Nephron (organoid): ENCODE measurements at regions not wholly inside any gene's neighbourhood (a gene's known extent, or its start where the extent isn't known, plus 50 kb on each side); places are given as distances from the start of the nearest gene placed in this dataset.
"Not testable (repeated sequence)": the region's sequence is repeated elsewhere in the genome, so short reads cannot be mapped to it uniquely, and the experiment has no call there.

ENCODE experiments used
- H3K27ac Mint-ChIP-seq, 3 experiments: 2 replicates each; pipeline ENCODE4 v1.8.0; 2020; ENCODE audit warnings: mixed read lengths in 3 of 3, mild to moderate bottlenecking in 2 of 3, moderate library complexity in 1 of 3
- H3K27me3 Mint-ChIP-seq: 2 replicates; pipeline ENCODE4 v1.8.0; 2021; ENCODE audit warnings: low read depth, mild to moderate bottlenecking, moderate library complexity, mixed read lengths
- H3K36me3 Mint-ChIP-seq: 2 replicates; pipeline ENCODE4 v1.8.0; 2020; ENCODE audit warnings: low read depth, mixed read lengths
- H3K4me1 Mint-ChIP-seq: 2 replicates; pipeline ENCODE4 v1.8.0; 2020; ENCODE audit warnings: mixed read lengths
- H3K4me3 Mint-ChIP-seq, 3 experiments: 2 replicates each; pipeline ENCODE4 v1.8.0; 2020; ENCODE audit warnings: mild to moderate bottlenecking in 3 of 3, mixed read lengths in 3 of 3, moderate library complexity in 2 of 3
- H3K9me3 Mint-ChIP-seq: 2 replicates; pipeline ENCODE4 v1.8.0; 2020; ENCODE audit warnings: mixed read lengths
- CTCF ChIP-seq, 3 experiments: fragments of 200-600 bp; sonication (generic); IDR thresholded peaks; one replicate each; pipeline ENCODE4 v1.5.0; 2021; ENCODE audit warnings: antibody characterized with exemption in 3 of 3; ENCODE audit not compliant: unreplicated experiment in 3 of 3

GRCh38 chr12:46537387-46537955 lies 164.9 kb upstream of the SLC38A2 start:
- H3K27me3 Mint-ChIP-seq: no peaks in the 10 kb centered on the region
- no peak overlapping the region for H3K4me3 Mint-ChIP-seq
- peak overlapping the region; percentile 29 to 89 (median 66) for H3K27ac Mint-ChIP-seq
- peaks cover 5% of the 10 kb centered on the region for H3K36me3 Mint-ChIP-seq
- peaks cover 14% of the 10 kb centered on the region for H3K9me3 Mint-ChIP-seq
- peaks cover 59% of the 10 kb centered on the region for H3K4me1 Mint-ChIP-seq
- TF ChIP-seq CTCF (IDR thresholded peaks at IDR 0.05; ENCODE audit: unreplicated experiment in 3 of 3): no peak

- not testable (repeated sequence) for H3K36me3 Mint-ChIP-seq, H3K4me3 Mint-ChIP-seq, H3K27me3 Mint-ChIP-seq, H3K9me3 Mint-ChIP-seq
- Mint-ChIP-seq H3K27ac (peak overlapping the region; percentile 79 to 89 (median 86)), H3K4me1 (peaks cover 59% of the 10 kb centered on the region)
These were observed 163.7 kb upstream of the SLC38A2 start for GRCh38 chr12:46536316-46536715.

- no peak for TF ChIP-seq CTCF (IDR thresholded peaks at IDR 0.05; ENCODE audit: unreplicated experiment in 3 of 3)
- H3K4me1 Mint-ChIP-seq: peaks cover 59% of the 10 kb centered on the region
- peak overlapping the region; percentile 79 to 89 (median 86) for H3K27ac Mint-ChIP-seq
- H3K27me3 Mint-ChIP-seq: no peaks in the 10 kb centered on the region
- H3K36me3 Mint-ChIP-seq: peaks cover 5% of the 10 kb centered on the region
- peaks cover 4% of the 10 kb centered on the region for H3K9me3 Mint-ChIP-seq
- peak overlapping the region in 2 of 3 experiments; percentile 3 to 12 for H3K4me3 Mint-ChIP-seq
These were observed 163.3 kb upstream of the SLC38A2 start for GRCh38 chr12:46535907-46536306.

- no peak for TF ChIP-seq CTCF (IDR thresholded peaks at IDR 0.05; ENCODE audit: unreplicated experiment in 3 of 3)
- H3K27me3 Mint-ChIP-seq: no peaks in the 10 kb centered on the region
- H3K4me1 Mint-ChIP-seq: peaks cover 59% of the 10 kb centered on the region
- H3K36me3 Mint-ChIP-seq: peaks cover 5% of the 10 kb centered on the region
- H3K4me3 Mint-ChIP-seq: peak overlapping the region in 1 of 3 experiments; percentile 3
- H3K27ac Mint-ChIP-seq: peak overlapping the region; percentile 79 to 89 (median 86)
- H3K9me3 Mint-ChIP-seq: peaks cover 4% of the 10 kb centered on the region
These were observed 162.8 kb upstream of the SLC38A2 start for GRCh38 chr12:46535376-46535775.

GRCh38 chr12:46534327-46534840 lies 161.8 kb upstream of the SLC38A2 start:
- Mint-ChIP-seq H3K4me3 (no peak overlapping the region), H3K27me3 (no peaks in the 10 kb centered on the region), H3K4me1 (peaks cover 63% of the 10 kb centered on the region), H3K27ac (peak overlapping the region; percentile 79 to 89 (median 86)), H3K36me3 (peaks cover under 1% of the 10 kb centered on the region), H3K9me3 (peaks cover under 1% of the 10 kb centered on the region)
- no peak for TF ChIP-seq CTCF (IDR thresholded peaks at IDR 0.05; ENCODE audit: unreplicated experiment in 3 of 3)

GRCh38 chr12:46533723-46534122 lies 161.2 kb upstream of the SLC38A2 start:
- no peak for TF ChIP-seq CTCF (IDR thresholded peaks at IDR 0.05; ENCODE audit: unreplicated experiment in 3 of 3)
- H3K27me3 Mint-ChIP-seq: no peaks in the 10 kb centered on the region
- H3K4me3 Mint-ChIP-seq: no peak overlapping the region
- peaks cover 59% of the 10 kb centered on the region for H3K4me1 Mint-ChIP-seq
- peak overlapping the region; percentile 53 to 89 (median 86) for H3K27ac Mint-ChIP-seq
- no peaks in the 10 kb centered on the region for H3K36me3 Mint-ChIP-seq
- H3K9me3 Mint-ChIP-seq: peaks cover under 1% of the 10 kb centered on the region
